Hematopoietic multipotent progenitor cell (in vitro differentiated cells): ENCODE measurements at regions not wholly inside any gene's neighbourhood (a gene's known extent, or its start where the extent isn't known, plus 50 kb on each side); places are given as distances from the start of the nearest gene placed in this dataset.

ENCODE experiments used
- DNase-seq, 3 donors: peaks; one replicate each; pipeline ENCODE4 v3.0.0-alpha.2; 2011 to 2015; ENCODE audit warnings: low read depth in 2 of 3, low spot score in 2 of 3

DNA sequence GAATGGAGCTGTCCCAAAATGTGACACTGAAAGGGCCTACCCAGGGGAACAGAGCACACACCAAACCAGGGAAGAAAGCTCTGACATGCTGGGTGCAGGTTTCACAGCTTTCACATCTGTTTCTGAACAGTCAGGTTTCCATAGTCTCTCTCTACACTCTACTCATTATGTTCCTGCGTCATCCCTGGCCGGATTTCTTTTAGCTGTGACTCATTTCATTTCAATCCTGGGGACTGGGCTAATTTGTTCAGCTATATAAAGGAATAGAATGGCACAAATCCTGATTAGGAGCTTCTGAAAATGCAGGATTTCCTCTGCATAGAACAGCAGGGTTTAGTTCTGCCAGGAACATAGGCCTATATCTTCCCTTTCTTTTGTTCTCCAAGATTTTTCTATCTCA lies 649.8 kb downstream of the RPS29 start:
- no peak for DNase-seq

GRCh38 chr14:48925184-48925583 lies 661.0 kb downstream of the RPS29 start:
- DNase-seq = no peak

DNA sequence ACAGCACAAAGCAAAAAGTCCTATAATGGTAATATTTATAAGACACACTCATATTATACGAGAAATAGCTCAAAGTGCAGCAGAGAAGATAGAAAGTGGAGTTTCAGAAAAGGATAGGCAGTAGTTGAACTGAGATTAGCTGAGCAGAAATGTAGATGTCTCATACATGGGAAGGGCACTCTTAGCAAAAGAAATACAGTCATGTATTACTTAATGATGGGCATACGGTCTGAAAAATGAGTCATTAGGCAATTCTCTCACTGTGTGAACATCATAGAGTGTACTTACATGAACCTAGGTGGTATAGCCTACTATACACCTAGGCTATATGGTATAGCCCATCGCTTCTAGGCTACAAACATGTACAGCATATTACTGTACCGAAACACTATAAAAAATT lies 671.3 kb downstream of the RPS29 start:
- DNase-seq = no peak

DNA sequence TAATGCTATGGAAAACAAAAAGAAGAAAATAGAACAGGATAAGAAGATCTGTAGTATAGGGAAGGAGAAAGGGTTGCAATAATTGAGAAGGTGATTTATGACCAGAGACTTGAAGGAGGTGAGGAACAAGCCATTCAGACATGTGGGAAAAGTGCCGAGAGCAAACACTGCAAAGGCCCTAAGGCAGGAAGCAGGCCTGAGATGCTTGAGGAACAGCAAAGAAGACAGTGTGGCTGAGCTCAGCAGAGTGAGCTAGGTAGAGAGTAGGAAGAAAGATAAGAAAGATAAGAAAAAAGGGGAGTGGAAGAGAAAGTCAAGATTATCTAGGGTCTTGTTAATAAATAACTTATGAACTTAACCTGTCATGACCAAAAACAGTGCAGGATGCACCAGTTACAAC lies 671.8 kb downstream of the RPS29 start:
- DNase-seq = no peak

DNA sequence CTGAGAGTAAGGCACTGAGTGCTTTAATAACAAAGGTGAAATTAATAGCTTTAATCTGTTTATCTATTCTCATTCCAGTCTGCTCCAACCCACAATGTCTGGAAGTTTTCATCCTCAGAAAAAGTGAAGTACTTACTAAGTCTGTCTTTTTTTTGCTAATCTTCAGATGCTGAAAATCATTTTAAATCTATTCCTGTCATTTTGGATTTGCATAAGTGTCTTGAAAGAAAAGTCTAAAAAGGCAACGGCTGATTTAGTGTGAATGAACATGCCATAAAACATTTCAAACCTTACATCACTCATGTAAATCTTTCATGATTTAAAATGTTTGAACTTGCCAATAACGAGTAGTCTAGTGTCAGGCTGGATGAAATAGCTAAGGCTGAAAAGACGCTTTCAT lies 685.6 kb downstream of the RPS29 start:
- DNase-seq = no peak

GRCh38 chr14:48890333-48890732 lies 695.8 kb downstream of the RPS29 start:
- no peak for DNase-seq

GRCh38 chr14:48876806-48877340 lies 709.3 kb downstream of the RPS29 start:
- no peak for DNase-seq

DNA sequence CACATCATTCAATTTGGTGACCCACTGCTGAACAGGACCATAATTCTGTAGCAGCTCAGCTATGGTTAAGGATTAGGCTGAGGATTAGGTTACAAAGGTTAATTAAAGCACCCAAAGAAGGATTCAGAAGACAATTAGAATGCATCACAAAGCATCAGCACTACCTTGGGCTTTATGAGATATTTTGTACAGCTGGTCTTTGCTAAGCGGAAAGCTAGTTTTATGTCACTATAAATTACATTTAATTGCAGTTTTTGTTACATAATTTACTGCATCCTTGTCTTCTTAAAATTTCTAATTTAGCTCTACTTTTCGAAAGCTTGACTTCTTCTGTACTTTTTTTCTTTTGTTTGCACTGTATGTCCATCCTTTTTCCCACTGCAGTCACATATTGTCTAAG lies 711.5 kb downstream of the RPS29 start:
- no peak for DNase-seq

DNA sequence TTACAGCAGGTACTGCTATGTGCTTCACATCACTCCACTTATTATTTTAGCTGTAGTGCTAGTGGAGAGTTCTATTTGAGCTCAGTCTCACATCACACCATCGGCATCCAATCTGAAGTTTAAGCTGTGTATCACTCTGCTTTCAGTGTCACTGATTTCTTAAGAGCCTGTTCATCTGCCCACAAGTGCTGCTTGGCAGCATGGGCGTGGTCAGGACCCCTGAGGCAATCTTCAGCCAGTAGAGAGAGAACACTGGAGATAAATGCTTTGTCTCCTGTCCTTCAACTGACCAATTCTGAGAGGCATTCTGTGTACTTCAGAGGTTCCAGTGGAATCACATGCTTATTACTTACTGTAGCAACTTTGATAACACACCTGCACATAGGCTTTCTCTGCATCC lies 728.8 kb downstream of the RPS29 start:
- no peak for DNase-seq

DNA sequence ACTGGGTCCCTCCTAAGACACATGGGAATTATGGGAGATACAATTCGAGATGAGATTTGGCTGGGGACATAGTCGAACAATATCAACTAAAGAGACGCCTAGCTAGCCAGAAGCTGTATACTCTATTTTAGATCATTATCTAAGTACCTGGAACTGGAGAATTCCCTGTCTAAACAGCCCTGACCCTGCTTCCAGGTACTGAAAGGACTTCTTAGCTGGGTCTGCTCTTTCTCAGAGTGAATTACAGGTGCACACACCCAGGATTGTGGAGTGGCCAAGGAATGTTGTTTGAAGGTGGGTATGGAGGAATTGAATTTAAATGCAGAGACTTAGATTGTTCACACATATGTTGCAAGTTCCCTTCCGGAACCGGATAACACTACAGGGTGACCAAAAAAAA lies 733.0 kb downstream of the RPS29 start:
- DNase-seq = no peak

DNA sequence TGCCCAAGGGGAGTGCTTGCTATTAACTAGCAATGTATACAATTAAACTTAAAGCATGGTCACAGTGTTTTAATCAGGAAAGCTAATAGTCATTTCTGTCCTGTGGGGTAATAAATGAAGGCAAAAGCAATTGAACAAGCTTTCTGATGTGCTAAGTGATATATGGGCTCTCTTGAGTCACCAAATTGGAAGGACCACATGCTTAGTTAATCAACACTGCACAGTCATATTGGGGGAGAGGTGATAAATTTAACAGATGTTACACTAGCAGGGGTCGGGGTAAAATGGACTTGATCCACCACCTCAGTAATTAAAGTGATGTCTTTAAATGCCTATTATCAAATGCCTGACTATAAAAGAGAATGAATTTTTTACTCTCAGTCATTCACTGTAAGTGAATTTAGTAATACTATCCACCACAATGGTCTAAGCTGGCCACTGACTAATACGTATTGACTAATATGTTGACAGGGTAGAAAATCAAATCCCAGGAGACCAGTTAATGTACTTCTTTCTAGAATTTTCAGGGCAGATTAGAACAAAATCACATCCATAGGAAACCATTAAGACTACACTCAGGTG lies 736.3 kb downstream of the RPS29 start:
- no peak for DNase-seq

GRCh38 chr14:48842785-48843184 lies 743.4 kb downstream of the RPS29 start:
- no peak for DNase-seq

DNA sequence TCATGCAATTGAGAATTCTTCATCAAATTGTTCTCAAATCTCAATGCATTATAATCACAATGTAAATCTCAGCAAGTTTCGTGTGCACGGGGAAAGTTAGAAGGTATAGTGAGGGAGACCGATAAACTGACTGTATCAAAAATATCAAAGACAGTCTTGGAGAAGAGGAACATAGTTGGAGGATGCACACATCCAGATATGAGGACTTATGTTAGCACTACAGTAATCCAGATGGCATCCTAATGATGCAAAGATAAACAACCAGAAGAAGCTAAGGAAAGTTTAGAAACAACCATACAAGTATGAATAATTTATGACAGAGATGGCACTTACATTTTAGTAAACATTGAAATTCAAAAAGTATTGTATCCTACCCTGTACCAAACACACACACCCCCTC lies 760.1 kb downstream of the RPS29 start:
- DNase-seq = no peak

DNA sequence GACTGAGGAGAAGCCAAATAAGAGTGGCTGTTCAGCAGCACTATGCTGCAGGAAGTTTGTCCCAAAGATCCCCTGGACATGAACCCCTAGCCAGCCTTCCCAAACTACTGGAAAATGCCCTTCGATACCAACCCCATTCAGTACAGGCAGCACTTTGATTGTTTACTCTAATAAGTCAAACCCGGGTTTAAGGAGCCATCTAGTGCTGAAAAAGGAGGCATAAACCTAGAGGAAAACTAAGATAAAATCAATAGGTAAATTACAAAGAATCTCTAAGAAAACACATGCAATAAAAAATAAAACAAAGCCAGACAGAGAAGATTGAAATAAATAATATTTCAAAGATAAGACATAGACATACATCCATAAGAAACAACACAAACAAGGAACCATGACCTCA lies 771.6 kb downstream of the RPS29 start:
- no peak for DNase-seq

- DNase-seq = no peak
Measured at GRCh38 chr14:48805315-48805714, 780.9 kb downstream of the RPS29 start.

DNA sequence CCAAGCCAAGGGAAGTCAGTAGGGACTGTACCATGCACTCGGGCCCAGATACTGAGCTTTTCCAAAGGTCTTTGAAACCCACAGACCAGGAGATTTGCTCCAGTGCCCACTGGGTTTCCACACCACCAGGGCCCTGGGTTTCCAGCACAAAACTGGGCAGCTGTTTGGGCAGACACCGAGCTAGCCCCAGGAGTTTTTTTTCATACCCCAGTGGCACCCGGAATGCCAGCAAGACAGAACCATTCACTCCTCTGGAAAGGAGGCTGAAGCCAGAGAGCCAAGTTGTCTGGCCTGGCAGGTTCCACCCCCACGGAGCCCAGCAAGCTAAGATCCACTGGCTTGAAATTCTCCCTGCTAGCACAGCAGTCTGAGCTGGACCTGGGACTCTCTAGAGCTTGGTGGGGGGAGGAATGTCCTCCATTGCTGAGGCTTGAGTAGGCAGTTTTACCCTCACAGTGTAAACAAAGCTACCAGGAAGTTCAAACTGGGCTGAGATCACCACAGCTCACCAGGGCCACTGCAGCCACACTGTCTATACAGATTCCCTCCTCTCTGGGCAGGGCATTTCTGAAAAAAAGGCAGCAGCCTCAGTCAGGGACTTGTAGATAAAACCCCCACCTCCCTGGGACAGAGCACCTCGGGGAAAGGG lies 793.7 kb downstream of the RPS29 start:
- DNase-seq = no peak

GRCh38 chr14:48788771-48789170 lies 797.4 kb downstream of the RPS29 start:
- no peak for DNase-seq

GRCh38 chr14:48786498-48786897 lies 799.7 kb downstream of the RPS29 start:
- DNase-seq = no peak

DNA sequence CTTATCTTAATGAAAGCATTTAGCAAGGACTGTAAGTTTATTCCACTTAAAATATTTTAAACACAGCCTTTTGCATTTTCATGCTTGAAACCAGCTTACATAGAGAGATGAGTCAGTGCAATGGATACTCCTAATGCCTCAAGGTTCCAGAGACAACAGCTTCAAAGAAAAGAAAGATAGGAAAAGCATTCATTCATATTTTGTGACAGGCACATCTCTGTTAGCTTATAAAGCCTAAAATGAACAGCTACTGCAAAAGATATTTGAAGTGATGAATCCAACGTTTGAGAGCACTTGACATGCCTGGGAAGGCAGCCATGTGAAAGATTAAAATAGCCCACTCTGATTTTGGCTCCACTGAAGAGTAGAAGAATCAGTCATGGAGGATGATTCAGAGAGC lies 814.5 kb downstream of the RPS29 start:
- no peak for DNase-seq

DNA sequence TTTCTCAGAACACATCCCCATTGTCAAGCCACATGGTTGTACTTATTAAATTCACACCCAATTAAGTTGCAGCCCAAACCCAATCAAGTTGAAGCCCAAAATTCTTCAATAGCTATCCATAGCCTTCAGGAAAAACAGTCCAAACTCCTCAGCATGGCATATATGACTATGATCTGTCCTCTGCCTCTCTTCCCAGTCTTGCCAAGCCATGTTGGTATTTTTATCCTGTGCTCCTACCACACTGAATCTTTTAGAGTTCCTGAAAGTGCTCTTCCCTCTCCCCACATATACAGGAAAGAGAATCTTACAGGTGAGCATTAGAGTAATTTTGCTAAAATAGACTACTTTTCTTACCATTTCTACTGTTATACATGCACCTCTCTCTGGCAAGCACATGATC lies 834.9 kb downstream of the RPS29 start:
- no peak for DNase-seq

DNA sequence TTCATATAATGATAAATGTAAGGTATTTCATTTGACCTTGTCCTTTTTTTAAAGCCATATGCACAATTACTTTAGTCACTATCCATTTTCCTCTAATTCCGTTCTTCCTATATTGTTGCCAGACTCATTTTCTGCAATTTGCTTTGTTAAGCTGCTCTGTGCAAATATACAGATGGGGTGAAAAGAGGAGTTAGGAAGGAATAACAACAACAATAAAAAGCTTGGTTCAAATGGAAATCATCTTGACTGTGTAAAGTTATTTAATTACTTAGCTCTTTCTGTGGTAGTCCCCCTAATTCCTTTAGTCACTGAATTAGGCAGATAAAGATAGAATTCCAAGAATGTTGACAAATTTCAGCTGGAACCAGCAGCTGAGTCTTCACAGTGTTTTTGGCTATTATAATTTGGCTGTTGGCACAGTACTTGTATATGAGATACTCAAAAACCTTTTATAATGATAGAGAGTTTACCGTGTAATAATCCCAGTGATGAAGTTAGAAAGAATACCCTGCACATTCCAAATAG lies 838.0 kb downstream of the RPS29 start:
- DNase-seq = no peak

GRCh38 chr14:48747561-48748089 lies 838.6 kb downstream of the RPS29 start:
- DNase-seq = no peak
